ENCODE measurements at regions not wholly inside any gene's neighbourhood (a gene's known extent, or its start where the extent isn't known, plus 50 kb on each side); places are given as distances from the start of the nearest gene placed in this dataset.

GRCh38 chrX:139058831-139059495 lies 347.4 kb upstream of the FGF13 start:
- WGBS, 2 donors (ENCODE audit: low coverage in 1 of 2), result 39 to 60% methylated on average over 1 to 4 of the region's 4 CpGs
- intact Hi-C loops (cut with DNase I; ENCODE audit: low total_unique reads) (no loop called here), in situ Hi-C loops (cut with MboI; ENCODE audit: low pct_ligation_motif_present in 1 of 4, low pct_unique_long_range_greater_than_20kb in 1 of 4, low sequenced_read_pairs in 3 of 4) (no loop called here)

GRCh38 chrX:139052461-139052860 lies 340.9 kb upstream of the FGF13 start:
- no peak overlapping the region for H3K27ac ChIP-seq
- WGBS, 2 donors (ENCODE audit: low coverage in 1 of 2), result 57 to 80% methylated on average over 1 to 3 of the region's 3 CpGs
- TF ChIP-seq CTCF (IDR thresholded peaks at IDR 0.05) (no peak), POLR2AphosphoS5 (IDR thresholded peaks at IDR 0.05) (no peak), EP300 (IDR thresholded peaks at IDR 0.05; ENCODE audit: low read depth) (no peak), POLR2A (IDR thresholded peaks at IDR 0.05) (no peak)
- no peak overlapping the region for H3K4me3 ChIP-seq
- DNase-seq, result no peak
- in situ Hi-C loops (cut with MboI; ENCODE audit: low pct_ligation_motif_present in 1 of 4, low pct_unique_long_range_greater_than_20kb in 1 of 4, low sequenced_read_pairs in 3 of 4), result no loop called here
- H3K27me3 ChIP-seq, result no peaks in the 10 kb centered on the region
- intact Hi-C loops (cut with DNase I; ENCODE audit: low total_unique reads), result no loop called here
- no peaks in the 10 kb centered on the region for H3K4me1 ChIP-seq
- H3K9me3 ChIP-seq, result no peaks in the 10 kb centered on the region
- H3K36me3 ChIP-seq, result no peaks in the 10 kb centered on the region

More at GRCh38 chrX:139058831-139059495, 347.4 kb upstream of the FGF13 start:
- H3K4me3 ChIP-seq, result no peak overlapping the region
- no peak overlapping the region for H3K27ac ChIP-seq
- no peak for TF ChIP-seq EP300 (IDR thresholded peaks at IDR 0.05; ENCODE audit: low read depth)
- no peak for TF ChIP-seq POLR2A (IDR thresholded peaks at IDR 0.05)
- TF ChIP-seq POLR2AphosphoS5 (IDR thresholded peaks at IDR 0.05), result no peak
- TF ChIP-seq CTCF (IDR thresholded peaks at IDR 0.05), result no peak
- no peaks in the 10 kb centered on the region for H3K36me3 ChIP-seq
- no peaks in the 10 kb centered on the region for H3K27me3 ChIP-seq
- no peaks in the 10 kb centered on the region for H3K4me1 ChIP-seq
- DNase-seq, result no peak
- no peaks in the 10 kb centered on the region for H3K9me3 ChIP-seq

- H3K36me3 ChIP-seq, result no peaks in the 10 kb centered on the region
- intact Hi-C loops (cut with DNase I; ENCODE audit: low total_unique reads), result no loop called here
- in situ Hi-C loops (cut with MboI; ENCODE audit: low pct_ligation_motif_present in 1 of 4, low pct_unique_long_range_greater_than_20kb in 1 of 4, low sequenced_read_pairs in 3 of 4), result no loop called here
- no peak for DNase-seq
- H3K27ac ChIP-seq, result no peak overlapping the region
- no peaks in the 10 kb centered on the region for H3K9me3 ChIP-seq
- 77% methylated on average over 1 of the region's 1 CpG; no CpG with 5 or more reads in 1 of the 2 donors for WGBS, 2 donors (ENCODE audit: low coverage in 1 of 2)
- H3K4me3 ChIP-seq, result no peak overlapping the region
- no peaks in the 10 kb centered on the region for H3K27me3 ChIP-seq
- TF ChIP-seq EP300 (IDR thresholded peaks at IDR 0.05; ENCODE audit: low read depth) (no peak), POLR2AphosphoS5 (IDR thresholded peaks at IDR 0.05) (no peak), CTCF (IDR thresholded peaks at IDR 0.05) (no peak), POLR2A (IDR thresholded peaks at IDR 0.05) (no peak)
- H3K4me1 ChIP-seq, result no peaks in the 10 kb centered on the region
Observed at GRCh38 chrX:139049465-139049864, 337.9 kb upstream of the FGF13 start.

GRCh38 chrX:139044680-139045079 lies 333.2 kb upstream of the FGF13 start:
- intact Hi-C loops (cut with DNase I; ENCODE audit: low total_unique reads), result no loop called here
- TF ChIP-seq CTCF (IDR thresholded peaks at IDR 0.05), result no peak
- no peak for TF ChIP-seq EP300 (IDR thresholded peaks at IDR 0.05; ENCODE audit: low read depth)
- no peak for TF ChIP-seq POLR2AphosphoS5 (IDR thresholded peaks at IDR 0.05)
- TF ChIP-seq POLR2A (IDR thresholded peaks at IDR 0.05), result no peak
- H3K36me3 ChIP-seq, result no peaks in the 10 kb centered on the region
- no peak overlapping the region for H3K27ac ChIP-seq
- in situ Hi-C loops (cut with MboI; ENCODE audit: low pct_ligation_motif_present in 1 of 4, low pct_unique_long_range_greater_than_20kb in 1 of 4, low sequenced_read_pairs in 3 of 4), result no loop called here
- WGBS, 2 donors (ENCODE audit: low coverage in 1 of 2), result 73% methylated on average over 6 of the region's 6 CpGs; no CpG with 5 or more reads in 1 of the 2 donors
- no peak overlapping the region for H3K4me3 ChIP-seq
- H3K27me3 ChIP-seq, result no peaks in the 10 kb centered on the region
- DNase-seq, result no peak
- no peaks in the 10 kb centered on the region for H3K9me3 ChIP-seq
- H3K4me1 ChIP-seq, result no peaks in the 10 kb centered on the region

Measured in transverse colon (tissue), 4 donors.